IPS DF 4.7 (cell line): ENCODE measurements at regions not wholly inside any gene's neighbourhood (a gene's known extent, or its start where the extent isn't known, plus 50 kb on each side); places are given as distances from the start of the nearest gene placed in this dataset.

Experiments used
- DNase-seq: peaks from one replicate; pipeline ENCODE4 v3.0.0-alpha.2; 2013; ENCODE audit warnings: low spot score; ENCODE audit errors: extremely low read depth

GRCh38 chr11:104534278-104534677 is 364.0 kb downstream of the CASP12 start:
- DNase-seq = no peak

DNA sequence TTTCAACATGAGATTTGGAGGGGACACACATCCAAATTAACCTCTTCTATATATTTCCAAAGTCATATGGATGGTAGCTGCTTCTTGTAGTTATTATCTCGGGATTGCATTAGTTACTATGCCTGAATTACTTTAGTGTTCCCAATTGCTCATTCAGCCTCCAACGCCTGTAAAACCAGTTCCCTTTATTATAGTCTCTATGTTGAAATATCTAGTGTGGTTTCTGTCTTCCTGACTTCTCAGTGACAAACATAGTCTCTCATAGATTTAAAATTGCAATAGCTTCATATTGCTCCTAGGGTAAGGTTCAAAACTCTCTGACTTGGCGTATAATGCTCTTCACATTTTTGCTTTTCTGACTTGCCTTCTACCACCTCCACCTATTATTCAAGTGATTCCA is 366.4 kb downstream of the CASP12 start:
- no peak for DNase-seq

GRCh38 chr11:104531075-104531474 is 367.1 kb upstream of the PDGFD start:
- peak; percentile 14 for DNase-seq

- DNase-seq = no peak
Observed at GRCh38 chr11:104529906-104530305, 366.0 kb upstream of the PDGFD start.

- DNase-seq = no peak
Observed at GRCh38 chr11:104529213-104529612, 365.3 kb upstream of the PDGFD start.

GRCh38 chr11:104526006-104526405 is 362.1 kb upstream of the PDGFD start:
- no peak for DNase-seq

DNA sequence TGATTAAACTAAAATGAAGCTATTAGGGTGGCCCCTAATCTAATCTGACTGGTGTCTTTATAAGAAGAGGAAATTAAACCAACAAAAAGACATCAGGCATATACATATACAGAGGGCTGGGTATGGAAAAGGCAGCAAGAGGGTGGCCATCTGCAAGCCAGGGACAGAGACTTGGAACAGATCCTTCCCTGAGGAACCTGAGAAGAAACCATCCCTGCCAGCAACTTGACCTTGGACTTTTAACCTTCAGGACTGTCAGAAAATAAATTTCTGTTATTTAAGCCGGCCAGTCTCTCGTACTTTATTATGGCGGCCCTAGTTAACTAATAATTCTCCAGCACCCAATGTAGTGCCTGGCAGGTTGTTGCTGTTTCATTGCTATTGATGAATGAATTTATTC is 361.5 kb upstream of the PDGFD start:
- no peak for DNase-seq

GRCh38 chr11:104524254-104524653 is 360.3 kb upstream of the PDGFD start:
- DNase-seq = no peak

- DNase-seq = no peak
Observed at GRCh38 chr11:104523611-104524010, 359.7 kb upstream of the PDGFD start.

GRCh38 chr11:104522650-104523049 is 358.7 kb upstream of the PDGFD start:
- no peak for DNase-seq

DNA sequence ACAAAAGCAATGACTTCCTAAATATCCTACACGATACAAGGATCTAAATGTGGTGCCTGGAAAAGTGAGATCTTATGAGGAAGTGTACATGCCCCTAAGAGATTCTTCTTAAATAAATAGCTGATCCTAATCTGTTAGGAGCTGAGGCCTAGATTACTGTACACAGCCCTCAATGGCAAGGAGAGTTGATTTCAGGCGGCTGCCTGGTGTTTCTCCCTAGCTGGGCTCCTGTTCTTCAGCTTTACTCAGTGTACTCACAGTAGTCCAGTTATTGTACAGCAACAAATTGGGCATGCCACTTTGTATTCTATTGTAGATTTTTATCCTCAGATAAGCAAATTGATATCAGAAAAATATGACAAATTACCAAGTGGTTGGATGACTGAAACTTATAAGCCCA is 358.2 kb upstream of the PDGFD start:
- DNase-seq = no peak

DNA sequence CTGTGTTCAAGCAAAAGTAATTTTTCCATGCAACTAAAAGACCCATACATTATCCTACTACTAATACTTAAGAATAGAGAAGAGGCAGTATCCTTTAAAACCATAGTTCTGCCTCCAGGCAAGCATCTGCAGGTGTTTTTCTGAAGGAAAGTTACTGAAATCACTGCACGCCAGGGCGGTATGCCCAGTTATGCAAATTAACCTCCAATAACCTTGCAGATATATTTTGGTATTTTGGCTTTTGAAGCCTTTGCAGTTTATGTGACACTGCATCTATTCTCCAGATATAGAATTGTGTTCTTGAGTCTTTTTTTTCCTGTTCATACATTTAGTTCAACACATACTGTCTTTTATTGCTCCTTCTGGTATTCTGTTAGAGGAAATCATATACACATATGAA is 346.2 kb upstream of the PDGFD start:
- DNase-seq = no peak

- DNase-seq = no peak
Observed at GRCh38 chr11:104490182-104490581, 326.2 kb upstream of the PDGFD start.

GRCh38 chr11:104488561-104488960 is 324.6 kb upstream of the PDGFD start:
- no peak for DNase-seq

DNA sequence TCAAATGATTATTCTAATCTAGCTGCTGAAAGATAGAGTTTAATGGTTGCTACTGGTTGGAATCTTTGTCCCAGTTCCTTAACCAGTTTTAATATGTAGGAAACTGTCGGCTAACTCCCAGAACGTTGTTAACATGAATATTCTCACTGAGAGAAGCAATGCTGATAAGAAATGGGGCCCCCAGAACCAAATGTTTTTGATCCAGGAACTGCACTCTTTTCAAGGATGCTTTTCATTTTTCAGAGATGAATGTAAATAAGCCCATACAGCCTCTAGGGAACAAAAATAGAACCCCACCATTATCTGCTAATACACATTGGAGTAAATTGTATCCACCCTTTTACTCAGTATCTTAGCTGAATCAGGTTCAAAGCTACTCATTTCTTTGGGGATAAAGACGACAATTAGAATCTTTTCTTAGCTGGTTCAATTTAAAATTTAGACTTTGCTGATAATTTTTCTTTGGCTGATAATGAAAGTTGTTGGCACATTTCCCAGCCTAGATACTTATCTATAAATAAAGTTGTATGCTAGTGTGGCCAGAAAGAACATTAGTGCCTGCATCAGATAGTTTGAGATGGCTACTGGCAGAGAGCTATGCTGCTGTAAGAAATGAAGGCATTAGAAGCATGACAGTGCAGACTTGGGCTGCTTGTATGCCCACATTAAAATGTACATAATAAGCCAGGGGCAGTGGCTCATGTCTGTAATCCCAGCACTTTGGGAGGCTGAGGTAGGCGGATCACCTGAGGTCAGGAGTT is 323.3 kb upstream of the PDGFD start:
- DNase-seq = no peak

GRCh38 chr11:104484804-104485554 is 321.0 kb upstream of the PDGFD start:
- no peak for DNase-seq

DNA sequence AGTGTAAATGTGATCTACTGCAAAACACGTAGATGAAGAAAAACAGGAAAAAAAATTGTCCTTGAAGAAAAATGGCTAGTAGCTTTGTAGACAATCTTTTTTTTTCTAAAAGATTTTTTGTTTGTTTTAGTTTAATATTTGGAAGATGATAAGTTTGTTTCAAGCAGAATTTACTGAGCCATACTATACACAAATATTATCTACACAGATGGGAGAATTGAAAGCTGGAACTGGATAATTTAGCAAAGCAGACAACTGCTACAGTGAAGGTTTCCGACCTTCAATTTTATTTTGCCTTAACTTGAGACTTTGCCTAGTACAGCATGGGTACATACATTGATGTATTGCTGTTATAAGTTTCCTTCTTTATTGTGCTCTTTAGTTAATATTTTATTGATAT is 313.0 kb upstream of the PDGFD start:
- no peak for DNase-seq

GRCh38 chr11:104476454-104476853 is 312.5 kb upstream of the PDGFD start:
- no peak for DNase-seq

DNA sequence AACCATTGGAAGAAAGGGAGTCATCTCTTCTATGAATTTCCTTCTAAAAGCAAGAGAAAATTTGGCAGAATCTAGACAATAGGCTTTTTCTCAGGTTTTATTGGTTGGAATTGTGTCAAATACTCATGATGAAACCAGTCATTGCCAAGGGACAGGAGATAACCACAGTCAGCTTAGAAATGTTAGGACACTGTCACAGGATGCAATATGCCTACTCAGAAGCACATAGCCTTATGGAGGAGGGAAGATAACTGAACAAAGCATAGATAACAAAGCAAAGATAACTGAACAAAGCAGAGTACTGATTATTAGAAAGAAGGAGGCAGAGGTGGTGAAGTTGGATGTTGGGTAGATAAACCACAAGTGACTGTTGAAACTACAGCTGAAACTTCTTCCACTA is 303.5 kb upstream of the PDGFD start:
- no peak for DNase-seq

DNA sequence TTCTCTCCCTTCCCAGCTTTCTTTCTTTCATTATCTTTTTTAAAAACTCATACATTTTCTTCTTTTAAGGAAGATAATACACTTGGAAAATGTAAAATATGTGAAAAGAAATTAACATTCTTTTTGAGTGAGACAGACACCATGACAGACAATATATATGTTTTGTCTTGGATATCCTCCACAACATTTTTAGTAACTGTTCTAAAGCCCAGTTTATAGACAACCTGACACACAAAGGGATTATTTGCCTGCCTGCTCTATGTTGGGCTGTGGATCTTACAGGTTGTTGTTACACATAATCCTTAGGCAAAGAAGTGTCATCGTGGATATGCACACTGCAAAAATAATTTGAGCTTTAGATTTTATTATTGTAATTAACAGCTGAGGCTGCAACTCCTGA is 301.4 kb upstream of the PDGFD start:
- no peak for DNase-seq

- no peak for DNase-seq
Observed at GRCh38 chr11:104464691-104465090, 300.7 kb upstream of the PDGFD start.

GRCh38 chr11:104462341-104462740 is 298.4 kb upstream of the PDGFD start:
- no peak for DNase-seq
